ENCODE measurements at regions not wholly inside any gene's neighbourhood (a gene's known extent, or its start where the extent isn't known, plus 50 kb on each side); places are given as distances from the start of the nearest gene placed in this dataset.

GRCh38 chr5:30991462-30991861 lies 202.0 kb upstream of the CDH6 start:
- DNase-seq (ENCODE audit: extremely low spot score in 2 of 2): no peak
- no peaks in the 10 kb centered on the region for H3K27me3 ChIP-seq
- no peaks in the 10 kb centered on the region for H3K4me1 ChIP-seq
- H3K4me3 ChIP-seq: no peak overlapping the region
- H3K36me3 ChIP-seq: no peaks in the 10 kb centered on the region
- intact Hi-C loops (cut with DNase I): no loop called here
- TF ChIP-seq POLR2A (IDR thresholded peaks at IDR 0.05): no peak
- TF ChIP-seq CTCF (IDR thresholded peaks at IDR 0.05): no peak
- TF ChIP-seq POLR2AphosphoS5 (IDR thresholded peaks at IDR 0.05; ENCODE audit: insufficient read depth in 1 of 2, low read depth in 1 of 2): no peak
- H3K9me3 ChIP-seq: no peaks in the 10 kb centered on the region
- H3K27ac ChIP-seq: no peak overlapping the region

- TF ChIP-seq POLR2A (IDR thresholded peaks at IDR 0.05) (no peak), CTCF (IDR thresholded peaks at IDR 0.05) (no peak), POLR2AphosphoS5 (IDR thresholded peaks at IDR 0.05; ENCODE audit: insufficient read depth in 1 of 2, low read depth in 1 of 2) (no peak)
- no peaks in the 10 kb centered on the region for H3K4me1 ChIP-seq
- no peaks in the 10 kb centered on the region for H3K9me3 ChIP-seq
These were observed 211.9 kb upstream of the CDH6 start for GRCh38 chr5:30981576-30981975.

GRCh38 chr5:30968971-30969370 lies 224.5 kb upstream of the CDH6 start:
- Histone ChIP-seq H3K27me3 (no peaks in the 10 kb centered on the region), H3K4me3 (no peak overlapping the region), H3K4me1 (no peaks in the 10 kb centered on the region), H3K27ac (no peak overlapping the region), H3K36me3 (no peaks in the 10 kb centered on the region), H3K9me3 (no peaks in the 10 kb centered on the region)
- intact Hi-C loops (cut with DNase I): no loop called here
- TF ChIP-seq POLR2A (IDR thresholded peaks at IDR 0.05) (no peak), CTCF (IDR thresholded peaks at IDR 0.05) (no peak), POLR2AphosphoS5 (IDR thresholded peaks at IDR 0.05; ENCODE audit: insufficient read depth in 1 of 2, low read depth in 1 of 2) (no peak)
- no peak for DNase-seq (ENCODE audit: extremely low spot score in 2 of 2)

More at GRCh38 chr5:30981576-30981975, 211.9 kb upstream of the CDH6 start:
- Histone ChIP-seq H3K36me3 (no peaks in the 10 kb centered on the region), H3K27ac (no peak overlapping the region), H3K27me3 (no peaks in the 10 kb centered on the region), H3K4me3 (no peak overlapping the region)
- intact Hi-C loops (cut with DNase I): no loop called here
- no peak for DNase-seq (ENCODE audit: extremely low spot score in 2 of 2)

GRCh38 chr5:30960036-30960435 lies 233.4 kb upstream of the CDH6 start:
- intact Hi-C loops (cut with DNase I): no loop called here
- no peaks in the 10 kb centered on the region for H3K27me3 ChIP-seq

GRCh38 chr5:30959238-30959637 lies 234.2 kb upstream of the CDH6 start:
- no peaks in the 10 kb centered on the region for H3K9me3 ChIP-seq
- no peaks in the 10 kb centered on the region for H3K36me3 ChIP-seq
- no peaks in the 10 kb centered on the region for H3K4me1 ChIP-seq
- H3K4me3 ChIP-seq: no peak overlapping the region
- intact Hi-C loops (cut with DNase I): no loop called here
- no peak for DNase-seq (ENCODE audit: extremely low spot score in 2 of 2)
- no peak overlapping the region for H3K27ac ChIP-seq
- H3K27me3 ChIP-seq: no peaks in the 10 kb centered on the region
- no peak for TF ChIP-seq POLR2AphosphoS5 (IDR thresholded peaks at IDR 0.05; ENCODE audit: insufficient read depth in 1 of 2, low read depth in 1 of 2)
- TF ChIP-seq POLR2A (IDR thresholded peaks at IDR 0.05): no peak
- no peak for TF ChIP-seq CTCF (IDR thresholded peaks at IDR 0.05)

More at GRCh38 chr5:30960036-30960435, 233.4 kb upstream of the CDH6 start:
- H3K9me3 ChIP-seq: no peaks in the 10 kb centered on the region
- no peaks in the 10 kb centered on the region for H3K4me1 ChIP-seq
- H3K4me3 ChIP-seq: no peak overlapping the region
- H3K36me3 ChIP-seq: no peaks in the 10 kb centered on the region
- no peak overlapping the region for H3K27ac ChIP-seq
- no peak for TF ChIP-seq POLR2A (IDR thresholded peaks at IDR 0.05)
- TF ChIP-seq POLR2AphosphoS5 (IDR thresholded peaks at IDR 0.05; ENCODE audit: insufficient read depth in 1 of 2, low read depth in 1 of 2): no peak
- no peak for TF ChIP-seq CTCF (IDR thresholded peaks at IDR 0.05)
- no peak for DNase-seq (ENCODE audit: extremely low spot score in 2 of 2)
